ENCODE measurements at regions not wholly inside any gene's neighbourhood (a gene's known extent, or its start where the extent isn't known, plus 50 kb on each side); places are given as distances from the start of the nearest gene placed in this dataset.

DNA sequence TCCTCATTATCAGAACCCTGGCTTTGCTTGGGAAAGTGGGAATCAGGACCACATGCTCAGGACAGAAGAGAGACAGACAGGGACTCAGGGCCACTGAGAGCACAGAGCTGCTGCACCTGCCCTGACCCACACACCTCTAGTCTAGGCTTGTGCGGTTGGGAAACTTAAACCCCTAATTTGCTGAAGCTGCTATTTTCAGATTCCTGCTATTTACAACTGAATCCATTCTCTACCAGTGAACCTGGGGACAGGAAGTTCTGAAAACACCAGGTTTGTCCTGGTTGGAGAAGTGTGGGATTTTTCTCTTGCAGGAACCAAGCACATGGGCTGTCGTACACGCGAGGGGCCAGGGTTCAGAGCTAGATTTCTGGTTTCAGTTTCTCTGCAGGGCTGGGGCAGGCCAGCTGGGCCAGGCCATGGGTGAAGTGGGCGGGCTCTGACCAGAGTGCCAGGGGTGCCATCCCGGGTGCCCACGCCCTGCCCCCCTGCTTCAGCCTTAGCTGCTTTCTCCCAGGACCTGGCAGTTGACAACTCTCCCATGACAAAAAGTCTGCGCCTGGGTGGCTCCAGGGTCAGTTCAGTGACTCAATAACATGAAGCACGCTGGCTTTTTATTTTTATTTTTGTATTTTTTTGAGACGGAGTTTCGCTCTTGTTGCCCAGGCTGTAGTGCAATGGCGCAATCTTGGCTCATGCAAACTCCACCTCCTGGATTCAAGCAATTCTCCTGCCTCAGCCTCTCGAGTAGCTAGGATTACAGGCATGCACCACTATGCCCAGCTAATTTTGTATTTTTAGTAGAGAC, 51.3 kb upstream of the SLC1A4 start:
- TF ChIP-seq POLR2AphosphoS5 (IDR thresholded peaks at IDR 0.05) (no peak), POLR2A (IDR thresholded peaks at IDR 0.05) (no peak), EP300 (IDR thresholded peaks at IDR 0.05) (no peak)
- TF ChIP-seq, protein P1, sequence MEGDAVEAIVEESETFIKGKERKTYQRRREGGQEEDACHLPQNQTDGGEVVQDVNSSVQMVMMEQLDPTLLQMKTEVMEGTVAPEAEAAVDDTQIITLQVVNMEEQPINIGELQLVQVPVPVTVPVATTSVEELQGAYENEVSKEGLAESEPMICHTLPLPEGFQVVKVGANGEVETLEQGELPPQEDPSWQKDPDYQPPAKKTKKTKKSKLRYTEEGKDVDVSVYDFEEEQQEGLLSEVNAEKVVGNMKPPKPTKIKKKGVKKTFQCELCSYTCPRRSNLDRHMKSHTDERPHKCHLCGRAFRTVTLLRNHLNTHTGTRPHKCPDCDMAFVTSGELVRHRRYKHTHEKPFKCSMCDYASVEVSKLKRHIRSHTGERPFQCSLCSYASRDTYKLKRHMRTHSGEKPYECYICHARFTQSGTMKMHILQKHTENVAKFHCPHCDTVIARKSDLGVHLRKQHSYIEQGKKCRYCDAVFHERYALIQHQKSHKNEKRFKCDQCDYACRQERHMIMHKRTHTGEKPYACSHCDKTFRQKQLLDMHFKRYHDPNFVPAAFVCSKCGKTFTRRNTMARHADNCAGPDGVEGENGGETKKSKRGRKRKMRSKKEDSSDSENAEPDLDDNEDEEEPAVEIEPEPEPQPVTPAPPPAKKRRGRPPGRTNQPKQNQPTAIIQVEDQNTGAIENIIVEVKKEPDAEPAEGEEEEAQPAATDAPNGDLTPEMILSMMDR (IDR thresholded peaks at IDR 0.05): no peak
